Activated T-helper 2 cell treated with anti-CD3 and anti-CD28 coated beads, Interferon-gamma antibody, Interleukin-2, Interleukin-4, amounts not matched to agents 10 μg/mL and 5 μg/mL and 100 μg/mL, durations not matched to agents 14 hours and 24 hours and 36 hours (primary cell): ENCODE measurements at regions not wholly inside any gene's neighbourhood (a gene's known extent, or its start where the extent isn't known, plus 50 kb on each side); places are given as distances from the start of the nearest gene placed in this dataset.
"Not testable (repeated sequence)": the region's sequence is repeated elsewhere in the genome, so short reads cannot be mapped to it uniquely, and the experiment has no call there.

Source experiments
- DNase-seq: peaks from one replicate; pipeline ENCODE4 v3.0.0; 2021; ENCODE audit warnings: low spot score
- H3K27ac Mint-ChIP-seq: one replicate; pipeline ENCODE4 v1.8.0; 2021; ENCODE audit warnings: mixed read lengths
- H3K27me3 Mint-ChIP-seq: one replicate; pipeline ENCODE4 v1.8.0; 2021; ENCODE audit warnings: low read depth, mixed read lengths
- H3K36me3 Mint-ChIP-seq: one replicate; pipeline ENCODE4 v1.8.0; 2021; ENCODE audit warnings: low read depth, mixed read lengths
- H3K4me1 Mint-ChIP-seq: one replicate; pipeline ENCODE4 v1.8.0; 2021; ENCODE audit warnings: low read depth, mixed read lengths
- H3K4me3 Mint-ChIP-seq: one replicate; pipeline ENCODE4 v1.8.0; 2021; ENCODE audit warnings: low read depth, mild to moderate bottlenecking, moderate library complexity, mixed read lengths
- H3K9me3 Mint-ChIP-seq: one replicate; pipeline ENCODE4 v1.8.0; 2021; ENCODE audit warnings: mixed read lengths
- intact Hi-C: fragments of 100-400 bp; cut with micrococcal nuclease; formaldehyde crosslinking; loops from one replicate; pipeline ENCODE4 v1.15.1; 2023

DNA sequence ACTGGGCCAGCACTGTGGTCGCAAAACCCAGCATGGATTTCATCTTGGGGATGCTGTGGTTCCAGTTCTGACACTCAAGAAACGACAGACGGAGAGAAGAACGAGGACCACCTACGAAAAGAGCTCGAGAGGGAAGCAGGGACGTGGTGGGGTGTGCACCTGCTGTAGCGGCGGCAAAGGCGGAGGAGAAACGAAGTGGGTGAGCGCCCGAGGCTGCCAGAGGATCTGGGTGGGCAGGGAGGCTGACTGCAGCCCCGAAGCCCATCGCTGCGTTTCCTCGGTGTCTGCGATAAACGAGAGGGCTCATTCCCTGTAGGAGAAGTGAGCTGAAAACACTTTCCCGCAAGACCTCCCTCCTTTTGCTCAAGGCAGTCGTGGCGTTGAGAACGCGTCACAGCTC, 246.1 kb downstream of the OR4C45 start:
- no peak overlapping the region for H3K27ac Mint-ChIP-seq
- no peaks in the 10 kb centered on the region for H3K27me3 Mint-ChIP-seq
- H3K9me3 Mint-ChIP-seq = peaks cover 74% of the 10 kb centered on the region
- no peaks in the 10 kb centered on the region for H3K4me1 Mint-ChIP-seq
- no peak overlapping the region for H3K4me3 Mint-ChIP-seq
- no peak for DNase-seq
- H3K36me3 Mint-ChIP-seq = no peaks in the 10 kb centered on the region
- intact Hi-C loops = no loop called here

DNA sequence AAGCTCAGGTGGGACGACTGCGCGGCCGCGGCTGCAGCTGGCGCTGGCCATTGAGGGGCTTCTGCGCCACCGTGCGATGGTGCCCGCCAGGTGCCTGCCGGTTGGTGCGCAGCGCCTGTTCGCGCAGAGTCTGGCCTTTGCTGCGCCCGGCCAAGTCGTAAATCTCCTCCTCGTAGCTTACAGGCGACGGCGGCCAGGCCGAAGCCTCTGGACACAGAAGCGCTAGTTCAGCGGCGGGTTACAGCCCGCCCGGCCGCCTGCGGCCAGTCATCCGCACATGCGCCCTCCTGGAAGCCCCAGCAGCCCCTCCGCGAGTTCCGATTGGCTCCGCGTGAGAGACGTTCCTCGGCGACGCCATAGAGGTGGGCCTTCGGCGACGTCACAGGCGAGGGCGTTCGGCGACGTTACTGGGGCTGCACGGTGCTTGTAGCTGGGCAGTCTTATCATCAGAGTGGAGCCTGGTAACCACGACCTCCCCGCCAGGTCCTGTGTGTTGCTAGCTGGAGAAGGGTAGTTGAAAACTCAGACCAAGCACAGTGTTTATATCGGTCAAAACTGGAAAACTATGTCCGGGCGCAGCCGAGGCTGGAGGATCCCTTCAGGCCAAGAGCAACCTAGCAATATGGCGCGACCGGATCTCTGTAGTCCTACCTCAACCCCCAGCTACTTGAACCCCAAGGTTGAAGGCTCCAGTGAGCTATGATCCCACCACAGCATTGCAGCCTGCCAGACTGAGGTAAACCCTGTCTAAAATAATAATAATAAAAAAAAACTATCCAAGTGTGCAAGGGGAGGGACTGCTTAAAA, 265.7 kb downstream of the OR4C45 start:
- Mint-ChIP-seq H3K36me3 (no peaks in the 10 kb centered on the region), H3K27me3 (no peaks in the 10 kb centered on the region), H3K27ac (no peak overlapping the region), H3K4me1 (no peaks in the 10 kb centered on the region), H3K9me3 (peaks cover 20% of the 10 kb centered on the region), H3K4me3 (no peak overlapping the region)
- no peak for DNase-seq
- intact Hi-C loops = no loop called here

DNA sequence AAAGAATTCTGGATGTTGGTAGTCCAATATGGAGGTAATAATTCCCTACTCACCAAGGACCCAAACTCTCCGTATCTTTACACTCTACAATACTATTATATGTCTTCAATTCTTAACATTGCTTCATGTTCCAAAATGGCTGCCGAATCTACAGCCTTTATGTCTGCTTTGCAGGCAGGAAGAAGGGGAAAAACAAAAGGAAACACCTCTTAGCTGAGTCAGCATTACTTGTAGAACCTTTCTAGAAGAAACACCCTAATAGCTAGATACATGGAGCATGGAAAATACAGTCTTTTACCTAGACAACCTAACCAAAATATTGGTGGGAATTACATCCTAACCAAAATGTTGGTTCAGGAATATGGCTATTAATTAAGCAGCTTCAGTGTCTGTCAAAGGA, 298.0 kb downstream of the OR4C45 start:
- H3K27me3 Mint-ChIP-seq, H3K36me3 Mint-ChIP-seq, DNase-seq, intact Hi-C loops, H3K4me1 Mint-ChIP-seq, H3K27ac Mint-ChIP-seq, H3K4me3 Mint-ChIP-seq: not testable (repeated sequence)
- peaks cover 68% of the 10 kb centered on the region for H3K9me3 Mint-ChIP-seq

DNA sequence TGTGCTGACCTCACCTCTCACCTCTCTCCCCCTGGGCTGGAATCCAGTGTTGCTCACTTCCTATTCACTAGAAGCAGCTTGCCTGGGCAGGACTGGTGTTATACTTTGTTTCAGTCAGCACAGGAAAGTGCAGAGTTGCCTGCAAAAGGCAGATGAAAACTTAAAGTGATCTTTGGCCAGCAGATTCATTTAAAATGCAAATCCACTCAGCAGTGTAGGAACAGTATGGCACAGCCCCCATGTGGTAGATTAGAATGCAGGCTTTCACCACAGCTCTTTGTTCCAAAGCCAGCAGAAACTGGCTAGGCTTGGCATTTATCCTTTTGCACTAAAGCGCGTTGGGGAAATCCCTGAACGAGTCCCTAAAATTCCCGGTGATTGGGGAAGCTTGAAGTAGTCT, 301.2 kb downstream of the OR4C45 start:
- no peak for DNase-seq
- Mint-ChIP-seq H3K4me3 (no peak overlapping the region), H3K27ac (no peak overlapping the region), H3K4me1 (no peaks in the 10 kb centered on the region), H3K9me3 (peaks cover 57% of the 10 kb centered on the region), H3K36me3 (no peaks in the 10 kb centered on the region), H3K27me3 (no peaks in the 10 kb centered on the region)
- intact Hi-C loops = no loop called here

DNA sequence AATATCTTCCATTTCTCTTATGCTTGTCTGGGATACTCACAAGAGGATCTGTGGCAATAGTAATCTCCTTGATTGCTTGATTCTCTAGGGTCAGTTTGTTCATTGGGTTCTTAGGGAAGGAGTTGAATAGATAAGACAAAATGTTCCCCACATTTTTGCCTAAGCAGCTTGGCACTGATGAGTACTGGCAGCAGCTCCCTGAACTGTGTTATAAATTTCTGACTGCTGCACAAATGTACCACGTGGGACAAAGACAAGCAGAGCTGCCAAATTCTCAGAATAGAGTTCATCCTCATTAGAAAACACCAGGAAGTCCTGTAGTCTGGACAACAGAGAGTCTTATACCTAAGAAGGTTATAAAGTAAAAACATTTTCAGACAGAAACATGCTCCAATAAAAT, 304.8 kb downstream of the OR4C45 start:
- H3K27ac Mint-ChIP-seq, H3K4me3 Mint-ChIP-seq, H3K36me3 Mint-ChIP-seq, intact Hi-C loops, DNase-seq, H3K4me1 Mint-ChIP-seq, H3K27me3 Mint-ChIP-seq: not testable (repeated sequence)
- peaks cover 62% of the 10 kb centered on the region for H3K9me3 Mint-ChIP-seq

DNA sequence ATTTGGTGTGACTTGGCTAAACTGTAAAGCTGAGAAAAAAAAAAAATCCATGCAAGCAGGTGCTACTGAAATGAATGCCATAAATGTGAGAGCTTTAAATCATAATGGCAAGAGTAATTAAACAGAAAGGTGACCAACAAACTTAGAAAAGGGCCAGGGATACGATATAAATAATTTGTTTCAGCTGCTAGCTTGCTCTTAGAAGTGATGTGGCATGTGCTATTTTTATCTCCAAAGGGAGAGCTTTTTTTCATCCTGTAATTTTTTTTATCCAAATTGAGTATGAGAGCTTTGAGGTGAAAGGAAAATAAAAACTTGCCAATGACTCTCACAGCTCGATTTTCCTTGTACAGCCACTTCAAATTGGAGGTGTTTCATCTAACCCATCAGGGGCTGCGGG, 315.3 kb downstream of the OR4C45 start:
- DNase-seq, H3K9me3 Mint-ChIP-seq, H3K4me3 Mint-ChIP-seq, intact Hi-C loops, H3K4me1 Mint-ChIP-seq, H3K27ac Mint-ChIP-seq, H3K36me3 Mint-ChIP-seq, H3K27me3 Mint-ChIP-seq: not testable (repeated sequence)

DNA sequence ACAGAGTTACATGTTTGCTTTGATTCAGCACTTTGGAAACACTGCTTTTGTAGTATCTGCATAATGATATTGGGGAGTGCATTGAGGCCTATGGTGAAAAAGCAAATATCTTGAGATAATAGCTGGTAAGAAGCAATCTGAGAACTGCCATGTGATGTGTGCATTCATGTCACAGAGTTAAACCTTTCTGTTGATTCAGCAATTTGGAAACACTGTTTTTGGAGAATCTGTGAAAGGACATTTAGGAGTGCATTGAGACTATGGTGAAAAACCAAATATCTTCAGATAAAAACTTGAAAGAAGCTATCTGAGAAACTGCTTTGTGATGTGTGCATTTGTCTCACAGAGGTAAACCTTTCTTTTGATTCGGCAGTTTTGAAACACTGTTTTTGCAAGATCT, 346.8 kb downstream of the OR4C45 start:
- Mint-ChIP-seq H3K4me3 (no peak overlapping the region), H3K36me3 (no peaks in the 10 kb centered on the region), H3K27me3 (no peaks in the 10 kb centered on the region), H3K4me1 (no peaks in the 10 kb centered on the region), H3K9me3 (peaks cover 57% of the 10 kb centered on the region), H3K27ac (no peak overlapping the region)
- DNase-seq = no peak
- intact Hi-C loops = no loop called here

DNA sequence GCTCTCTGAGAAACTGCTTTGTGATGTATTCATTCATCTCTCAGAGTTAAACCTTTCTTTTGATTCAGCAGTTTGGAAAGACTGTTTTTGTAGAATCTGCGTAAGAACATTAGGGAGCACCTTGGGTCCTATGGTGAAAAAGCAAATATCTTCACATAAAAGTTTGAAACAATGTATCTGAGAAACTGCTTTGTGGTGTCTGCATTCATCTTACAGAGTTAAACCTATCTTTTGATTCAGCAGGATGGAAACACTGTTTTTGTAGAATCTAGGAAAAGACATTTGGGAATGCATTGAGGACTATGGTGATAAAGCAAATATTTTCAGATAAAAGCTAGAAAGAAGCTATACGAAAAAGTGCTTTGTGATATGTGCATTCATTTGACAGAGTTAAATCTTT, 361.3 kb downstream of the OR4C45 start:
- DNase-seq = no peak
- no peak overlapping the region for H3K4me3 Mint-ChIP-seq
- H3K9me3 Mint-ChIP-seq = peaks cover 63% of the 10 kb centered on the region
- intact Hi-C loops = no loop called here
- no peaks in the 10 kb centered on the region for H3K4me1 Mint-ChIP-seq
- peaks cover 2% of the 10 kb centered on the region for H3K36me3 Mint-ChIP-seq
- no peaks in the 10 kb centered on the region for H3K27me3 Mint-ChIP-seq
- no peak overlapping the region for H3K27ac Mint-ChIP-seq

DNA sequence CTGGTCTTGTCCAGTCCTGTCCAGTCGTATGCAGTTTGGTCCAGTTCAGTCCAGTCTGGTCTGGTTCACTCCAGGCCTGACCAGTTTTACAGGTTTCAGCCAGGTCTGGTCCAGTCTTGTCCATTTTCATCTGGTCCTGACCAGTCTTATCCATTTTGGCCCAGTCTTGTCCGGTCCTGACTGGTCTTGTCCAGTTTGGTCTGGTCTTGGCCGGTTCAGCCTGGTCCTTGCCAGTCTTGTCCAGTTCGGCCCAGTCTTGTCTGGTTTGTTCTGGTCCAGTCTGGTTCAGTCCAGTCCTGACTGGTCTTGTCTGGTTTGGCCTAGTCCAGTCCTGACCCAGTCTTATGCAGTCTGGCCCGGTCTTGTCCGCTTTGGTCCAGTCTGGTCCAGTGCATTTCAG, 380.2 kb downstream of the OR4C45 start:
- intact Hi-C loops = no loop called here
- H3K4me3 Mint-ChIP-seq = no peak overlapping the region
- H3K4me1 Mint-ChIP-seq = no peaks in the 10 kb centered on the region
- H3K36me3 Mint-ChIP-seq = no peaks in the 10 kb centered on the region
- no peak for DNase-seq
- no peak overlapping the region for H3K27ac Mint-ChIP-seq
- peaks cover 73% of the 10 kb centered on the region for H3K9me3 Mint-ChIP-seq
- no peaks in the 10 kb centered on the region for H3K27me3 Mint-ChIP-seq

DNA sequence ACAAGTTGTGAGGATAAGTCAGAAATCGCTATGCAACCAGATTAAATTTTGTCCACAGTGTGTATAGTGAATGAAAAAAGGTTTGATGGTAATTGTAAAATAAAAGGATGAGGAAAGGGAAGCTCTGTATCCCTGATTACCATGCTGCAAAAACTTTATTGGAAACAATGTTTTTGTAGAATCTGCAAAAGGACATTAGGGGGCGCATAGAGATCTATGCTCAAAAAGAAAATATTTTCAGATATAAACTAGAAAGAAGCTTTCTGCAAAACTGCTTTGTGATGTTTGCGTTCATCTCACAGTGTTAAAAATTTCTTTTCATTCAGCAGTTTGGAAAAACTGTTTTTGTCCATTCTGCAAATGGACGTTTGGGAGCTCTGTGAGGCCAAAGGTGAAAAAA, 390.5 kb downstream of the OR4C45 start:
- H3K36me3 Mint-ChIP-seq = no peaks in the 10 kb centered on the region
- intact Hi-C loops = no loop called here
- H3K4me1 Mint-ChIP-seq = no peaks in the 10 kb centered on the region
- H3K9me3 Mint-ChIP-seq = peaks cover 24% of the 10 kb centered on the region
- H3K4me3 Mint-ChIP-seq = no peak overlapping the region
- no peaks in the 10 kb centered on the region for H3K27me3 Mint-ChIP-seq
- no peak for DNase-seq
- H3K27ac Mint-ChIP-seq = no peak overlapping the region
